Breast epithelium (tissue), 3 donors: ENCODE measurements at regions not wholly inside any gene's neighbourhood (a gene's known extent, or its start where the extent isn't known, plus 50 kb on each side); places are given as distances from the start of the nearest gene placed in this dataset.

Source experiments
- CTCF ChIP-seq, 3 donors: fragments of 450-650 bp; IDR thresholded peaks; one replicate each; pipeline ENCODE4 v1.5.1; 2016 to 2017; ENCODE audit warnings: antibody characterized with exemption in 3 of 3, mild to moderate bottlenecking in 3 of 3, moderate library complexity in 3 of 3
- POLR2A ChIP-seq: fragments of 450-650 bp; IDR thresholded peaks from one replicate; pipeline ENCODE4 v1.6.1; 2016; ENCODE audit warnings: antibody characterized with exemption, mild to moderate bottlenecking, moderate library complexity

GRCh38 chrX:45485719-45486118 lies 285.0 kb upstream of the DIPK2B start:
- TF ChIP-seq POLR2A, result no peak
- TF ChIP-seq CTCF (IDR thresholded peaks at IDR 0.05), result no peak
